ENCODE measurements at regions not wholly inside any gene's neighbourhood (a gene's known extent, or its start where the extent isn't known, plus 50 kb on each side); places are given as distances from the start of the nearest gene placed in this dataset.

DNA sequence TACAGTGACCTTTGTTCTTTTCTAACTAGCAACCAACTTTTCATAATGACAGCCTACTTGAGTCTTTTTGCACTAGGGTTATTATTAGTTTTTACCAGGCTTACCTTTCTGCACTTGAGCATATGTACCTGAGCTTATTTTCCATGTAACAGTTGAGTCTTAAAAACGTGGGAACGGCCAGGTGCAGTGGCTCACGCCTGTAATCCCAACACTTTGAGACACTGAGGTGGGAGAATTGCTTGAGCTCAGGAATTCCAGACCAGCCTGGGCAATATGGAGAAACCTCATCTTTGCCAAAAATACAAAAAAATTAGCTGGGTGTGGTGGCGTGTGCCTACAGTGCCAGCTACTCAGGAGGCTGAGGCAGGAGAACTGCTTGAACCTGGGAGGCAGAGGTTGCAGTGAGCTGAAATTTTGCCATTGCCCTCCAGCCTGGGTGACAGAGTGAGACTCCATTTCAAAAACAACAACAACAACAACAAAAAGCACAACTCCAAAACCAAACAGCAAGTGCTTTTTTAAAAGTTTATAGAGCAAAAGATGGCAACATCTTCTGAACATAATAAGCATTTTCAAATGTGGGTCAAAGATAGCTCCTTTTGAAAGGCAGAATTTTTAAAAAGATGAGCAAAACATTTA is 57.1 kb upstream of the CD28 start:
- peak overlapping the region; percentile 32 to 57 for H3K27ac ChIP-seq (ENCODE audit: low read depth in 1 of 2, low read length in 2 of 2)
- no peak overlapping the region for H3K4me3 ChIP-seq (ENCODE audit: low read depth in 1 of 3, low read length in 3 of 3)
- 59% methylated on average over 4 of the region's 4 CpGs for WGBS
- no peaks in the 10 kb centered on the region for H3K9me3 ChIP-seq (ENCODE audit: control insufficient read depth in 4 of 4, low read length in 3 of 4)
- DNase-seq (ENCODE audit: low spot score), result no peak
- H3K4me1 ChIP-seq (ENCODE audit: control insufficient read depth in 4 of 4, insufficient read depth in 4 of 4, low read length in 3 of 4), result peaks cover 8 to 50% (median 30%) of the 10 kb centered on the region in 4 donors
- no peaks in the 10 kb centered on the region for H3K27me3 ChIP-seq (ENCODE audit: control insufficient read depth in 4 of 4, insufficient read depth in 4 of 4, low read length in 3 of 4)
- no peak for TF ChIP-seq FOXA2 (IDR thresholded peaks at IDR 0.05)
- TF ChIP-seq JUND (IDR thresholded peaks at IDR 0.05), result no peak
- H3K9ac ChIP-seq (ENCODE audit: low read depth in 1 of 2, low read length in 2 of 2), result no peak overlapping the region
- H3K36me3 ChIP-seq (ENCODE audit: control insufficient read depth in 4 of 4, insufficient read depth in 3 of 4, low read depth in 1 of 4, low read length in 3 of 4), result no peaks in the 10 kb centered on the region

DNA sequence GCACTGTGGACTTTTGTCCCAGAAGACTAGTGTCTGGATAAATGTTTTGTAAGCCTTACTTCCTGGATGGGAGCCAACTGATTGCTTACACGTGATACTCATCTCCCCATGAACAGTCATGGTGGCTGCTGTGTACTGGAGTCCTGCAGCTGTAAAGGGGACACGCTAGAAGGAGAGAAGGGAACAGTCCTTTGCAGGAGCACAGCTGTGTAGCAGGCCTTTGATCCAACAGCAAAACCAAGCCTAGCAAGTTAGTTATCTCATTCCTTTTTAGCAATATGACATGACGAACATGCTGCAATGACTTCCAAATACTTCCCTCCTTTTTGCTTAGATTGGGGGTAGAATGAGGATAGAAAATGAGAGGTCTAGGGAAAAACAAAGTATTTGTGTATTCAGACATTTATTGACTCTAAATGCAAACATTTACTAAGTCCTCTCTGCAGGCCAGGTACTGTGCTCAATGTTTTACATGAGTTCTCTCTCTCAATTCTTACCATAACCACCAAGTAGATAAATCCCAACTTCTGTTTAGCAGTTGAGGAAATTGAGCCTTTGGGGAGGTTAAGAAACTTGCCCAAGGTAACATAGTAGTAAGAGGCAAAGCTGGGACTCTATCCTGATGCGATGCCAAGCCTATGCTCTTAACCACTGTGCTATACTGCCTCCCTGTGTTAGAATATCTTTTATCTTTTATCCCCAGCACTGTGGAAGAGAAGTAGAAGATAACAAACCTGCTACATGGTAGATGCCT is 55.4 kb upstream of the CD28 start:
- peaks cover 8 to 58% (median 34%) of the 10 kb centered on the region in 4 donors for H3K4me1 ChIP-seq (ENCODE audit: control insufficient read depth in 4 of 4, insufficient read depth in 4 of 4, low read length in 3 of 4)
- H3K36me3 ChIP-seq (ENCODE audit: control insufficient read depth in 4 of 4, insufficient read depth in 3 of 4, low read depth in 1 of 4, low read length in 3 of 4), result no peaks in the 10 kb centered on the region
- H3K4me3 ChIP-seq (ENCODE audit: low read depth in 1 of 3, low read length in 3 of 3), result no peak overlapping the region
- no peak overlapping the region for H3K9ac ChIP-seq (ENCODE audit: low read depth in 1 of 2, low read length in 2 of 2)
- H3K27me3 ChIP-seq (ENCODE audit: control insufficient read depth in 4 of 4, insufficient read depth in 4 of 4, low read length in 3 of 4), result no peaks in the 10 kb centered on the region
- H3K27ac ChIP-seq (ENCODE audit: low read depth in 1 of 2, low read length in 2 of 2), result peak overlapping the region; percentile 22 to 60
- peak; percentile 96 to 97 for TF ChIP-seq RAD21 (IDR thresholded peaks at IDR 0.05)
- TF ChIP-seq, protein P1, sequence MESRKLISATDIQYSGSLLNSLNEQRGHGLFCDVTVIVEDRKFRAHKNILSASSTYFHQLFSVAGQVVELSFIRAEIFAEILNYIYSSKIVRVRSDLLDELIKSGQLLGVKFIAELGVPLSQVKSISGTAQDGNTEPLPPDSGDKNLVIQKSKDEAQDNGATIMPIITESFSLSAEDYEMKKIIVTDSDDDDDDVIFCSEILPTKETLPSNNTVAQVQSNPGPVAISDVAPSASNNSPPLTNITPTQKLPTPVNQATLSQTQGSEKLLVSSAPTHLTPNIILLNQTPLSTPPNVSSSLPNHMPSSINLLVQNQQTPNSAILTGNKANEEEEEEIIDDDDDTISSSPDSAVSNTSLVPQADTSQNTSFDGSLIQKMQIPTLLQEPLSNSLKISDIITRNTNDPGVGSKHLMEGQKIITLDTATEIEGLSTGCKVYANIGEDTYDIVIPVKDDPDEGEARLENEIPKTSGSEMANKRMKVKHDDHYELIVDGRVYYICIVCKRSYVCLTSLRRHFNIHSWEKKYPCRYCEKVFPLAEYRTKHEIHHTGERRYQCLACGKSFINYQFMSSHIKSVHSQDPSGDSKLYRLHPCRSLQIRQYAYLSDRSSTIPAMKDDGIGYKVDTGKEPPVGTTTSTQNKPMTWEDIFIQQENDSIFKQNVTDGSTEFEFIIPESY (IDR thresholded peaks at IDR 0.05), result no peak
- TF ChIP-seq, protein P2, sequence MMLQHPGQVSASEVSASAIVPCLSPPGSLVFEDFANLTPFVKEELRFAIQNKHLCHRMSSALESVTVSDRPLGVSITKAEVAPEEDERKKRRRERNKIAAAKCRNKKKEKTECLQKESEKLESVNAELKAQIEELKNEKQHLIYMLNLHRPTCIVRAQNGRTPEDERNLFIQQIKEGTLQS (IDR thresholded peaks at IDR 0.05), result no peak
- TF ChIP-seq SP1 (IDR thresholded peaks at IDR 0.05), result peak; percentile 82
- TF ChIP-seq, protein P3, sequence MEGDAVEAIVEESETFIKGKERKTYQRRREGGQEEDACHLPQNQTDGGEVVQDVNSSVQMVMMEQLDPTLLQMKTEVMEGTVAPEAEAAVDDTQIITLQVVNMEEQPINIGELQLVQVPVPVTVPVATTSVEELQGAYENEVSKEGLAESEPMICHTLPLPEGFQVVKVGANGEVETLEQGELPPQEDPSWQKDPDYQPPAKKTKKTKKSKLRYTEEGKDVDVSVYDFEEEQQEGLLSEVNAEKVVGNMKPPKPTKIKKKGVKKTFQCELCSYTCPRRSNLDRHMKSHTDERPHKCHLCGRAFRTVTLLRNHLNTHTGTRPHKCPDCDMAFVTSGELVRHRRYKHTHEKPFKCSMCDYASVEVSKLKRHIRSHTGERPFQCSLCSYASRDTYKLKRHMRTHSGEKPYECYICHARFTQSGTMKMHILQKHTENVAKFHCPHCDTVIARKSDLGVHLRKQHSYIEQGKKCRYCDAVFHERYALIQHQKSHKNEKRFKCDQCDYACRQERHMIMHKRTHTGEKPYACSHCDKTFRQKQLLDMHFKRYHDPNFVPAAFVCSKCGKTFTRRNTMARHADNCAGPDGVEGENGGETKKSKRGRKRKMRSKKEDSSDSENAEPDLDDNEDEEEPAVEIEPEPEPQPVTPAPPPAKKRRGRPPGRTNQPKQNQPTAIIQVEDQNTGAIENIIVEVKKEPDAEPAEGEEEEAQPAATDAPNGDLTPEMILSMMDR (IDR thresholded peaks at IDR 0.05; ENCODE audit: low read depth, low read length, missing input control), result peak; percentile 58
- TF ChIP-seq EGR1 (IDR thresholded peaks at IDR 0.05; ENCODE audit: low read depth in 2 of 2), result peak in 1 of 2 donors; percentile 42
- TF ChIP-seq, protein P4, sequence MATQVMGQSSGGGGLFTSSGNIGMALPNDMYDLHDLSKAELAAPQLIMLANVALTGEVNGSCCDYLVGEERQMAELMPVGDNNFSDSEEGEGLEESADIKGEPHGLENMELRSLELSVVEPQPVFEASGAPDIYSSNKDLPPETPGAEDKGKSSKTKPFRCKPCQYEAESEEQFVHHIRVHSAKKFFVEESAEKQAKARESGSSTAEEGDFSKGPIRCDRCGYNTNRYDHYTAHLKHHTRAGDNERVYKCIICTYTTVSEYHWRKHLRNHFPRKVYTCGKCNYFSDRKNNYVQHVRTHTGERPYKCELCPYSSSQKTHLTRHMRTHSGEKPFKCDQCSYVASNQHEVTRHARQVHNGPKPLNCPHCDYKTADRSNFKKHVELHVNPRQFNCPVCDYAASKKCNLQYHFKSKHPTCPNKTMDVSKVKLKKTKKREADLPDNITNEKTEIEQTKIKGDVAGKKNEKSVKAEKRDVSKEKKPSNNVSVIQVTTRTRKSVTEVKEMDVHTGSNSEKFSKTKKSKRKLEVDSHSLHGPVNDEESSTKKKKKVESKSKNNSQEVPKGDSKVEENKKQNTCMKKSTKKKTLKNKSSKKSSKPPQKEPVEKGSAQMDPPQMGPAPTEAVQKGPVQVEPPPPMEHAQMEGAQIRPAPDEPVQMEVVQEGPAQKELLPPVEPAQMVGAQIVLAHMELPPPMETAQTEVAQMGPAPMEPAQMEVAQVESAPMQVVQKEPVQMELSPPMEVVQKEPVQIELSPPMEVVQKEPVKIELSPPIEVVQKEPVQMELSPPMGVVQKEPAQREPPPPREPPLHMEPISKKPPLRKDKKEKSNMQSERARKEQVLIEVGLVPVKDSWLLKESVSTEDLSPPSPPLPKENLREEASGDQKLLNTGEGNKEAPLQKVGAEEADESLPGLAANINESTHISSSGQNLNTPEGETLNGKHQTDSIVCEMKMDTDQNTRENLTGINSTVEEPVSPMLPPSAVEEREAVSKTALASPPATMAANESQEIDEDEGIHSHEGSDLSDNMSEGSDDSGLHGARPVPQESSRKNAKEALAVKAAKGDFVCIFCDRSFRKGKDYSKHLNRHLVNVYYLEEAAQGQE (IDR thresholded peaks at IDR 0.05), result peak; percentile 28
- no peak for TF ChIP-seq TAF1 (conservative IDR thresholded peaks at IDR 0.05)
- TF ChIP-seq NR2F2 (IDR thresholded peaks at IDR 0.05), result no peak
- TF ChIP-seq HNF4G (IDR thresholded peaks at IDR 0.05), result peak; percentile 36
- TF ChIP-seq HNF4A (conservative IDR thresholded peaks at IDR 0.05), result peak; percentile 76 to 89
- no peak for TF ChIP-seq FOXA1 (IDR thresholded peaks at IDR 0.05)
- TF ChIP-seq YY1 (IDR thresholded peaks at IDR 0.05), result peak; percentile 64
- TF ChIP-seq, protein P5, sequence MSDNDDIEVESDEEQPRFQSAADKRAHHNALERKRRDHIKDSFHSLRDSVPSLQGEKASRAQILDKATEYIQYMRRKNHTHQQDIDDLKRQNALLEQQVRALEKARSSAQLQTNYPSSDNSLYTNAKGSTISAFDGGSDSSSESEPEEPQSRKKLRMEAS (IDR thresholded peaks at IDR 0.05), result peak; percentile 63
- peak; percentile 59 to 65 for TF ChIP-seq RXRA (IDR thresholded peaks at IDR 0.05)
- TF ChIP-seq GABPA (IDR thresholded peaks at IDR 0.05 in 1 of 2, conservative IDR thresholded peaks at IDR 0.05 in 1 of 2), result no peak
- TF ChIP-seq JUND (IDR thresholded peaks at IDR 0.05), result peak in 1 of 2 donors; percentile 44
- no peak for DNase-seq (ENCODE audit: low spot score)
- 17% methylated on average over 4 of the region's 4 CpGs for whole genome bisulfite sequencing
- H3K9me3 ChIP-seq (ENCODE audit: control insufficient read depth in 4 of 4, low read length in 3 of 4), result no peaks in the 10 kb centered on the region
